Ishikawa (cell line): ENCODE measurements at regions not wholly inside any gene's neighbourhood (a gene's known extent, or its start where the extent isn't known, plus 50 kb on each side); places are given as distances from the start of the nearest gene placed in this dataset.

Source experiments
- CEBPB ChIP-seq: IDR thresholded peaks from 2 replicates; pipeline ENCODE4 v1.6.1; 2012
- CREB1 ChIP-seq: IDR thresholded peaks from 2 replicates; pipeline ENCODE4 v1.6.1; 2012; ENCODE audit warnings: low read depth
- EGR1 ChIP-seq: IDR thresholded peaks from 2 replicates; pipeline ENCODE4 v1.6.1; 2012
- EP300 ChIP-seq: IDR thresholded peaks from 2 replicates; pipeline ENCODE4 v1.6.1; 2012; ENCODE audit warnings: borderline replicate concordance
- FOXM1 ChIP-seq: IDR thresholded peaks from 2 replicates; pipeline ENCODE4 v1.6.1; 2012; ENCODE audit warnings: low read depth, borderline replicate concordance
- MAX ChIP-seq: IDR thresholded peaks from 2 replicates; pipeline ENCODE4 v1.6.1; 2012
- NFIC ChIP-seq: IDR thresholded peaks from 2 replicates; pipeline ENCODE4 v1.6.1; 2012
- RAD21 ChIP-seq: IDR thresholded peaks from 2 replicates; pipeline ENCODE4 v1.6.1; 2012; ENCODE audit warnings: low read depth
- REST ChIP-seq: IDR thresholded peaks from 2 replicates; pipeline ENCODE4 v1.6.1; 2012; ENCODE audit warnings: low read depth, mild to moderate bottlenecking
- TAF1 ChIP-seq: IDR thresholded peaks from 2 replicates; pipeline ENCODE4 v1.6.1; 2012; ENCODE audit warnings: low read depth, mild to moderate bottlenecking
- TCF12 ChIP-seq: IDR thresholded peaks from 2 replicates; pipeline ENCODE4 v1.6.1; 2012; ENCODE audit warnings: low read depth
- TEAD4 ChIP-seq: IDR thresholded peaks from 2 replicates; pipeline ENCODE4 v1.6.1; 2012
- USF1 ChIP-seq: IDR thresholded peaks from 2 replicates; pipeline ENCODE4 v1.6.1; 2012
- YY1 ChIP-seq: IDR thresholded peaks from 2 replicates; pipeline ENCODE4 v1.6.1; 2012; ENCODE audit warnings: low read depth
- ZBTB7A ChIP-seq: IDR thresholded peaks from 2 replicates; pipeline ENCODE4 v1.6.1; 2012; ENCODE audit warnings: low read depth

DNA sequence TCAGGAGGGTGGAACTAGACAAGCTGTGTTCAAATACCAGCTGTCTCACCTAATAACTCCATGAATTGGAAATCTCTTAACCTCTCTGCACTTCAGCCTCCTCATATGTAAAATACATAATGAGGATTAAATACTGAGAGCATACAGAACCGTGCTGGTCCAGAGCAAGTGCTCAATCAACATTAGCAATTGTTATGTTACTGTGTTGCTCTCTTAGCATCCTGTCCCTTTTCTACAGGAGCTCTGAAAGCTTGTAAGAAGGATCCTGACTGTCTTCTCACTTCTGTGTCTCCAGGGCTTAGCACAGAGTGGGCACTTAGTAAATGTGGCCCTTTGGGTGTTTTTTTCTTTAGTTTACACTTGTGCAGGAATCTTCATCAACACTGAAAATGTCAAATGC, 1456.1 kb upstream of the IGFBP7 start:
- no peak for TF ChIP-seq TCF12
- no peak for TF ChIP-seq EP300
- TF ChIP-seq EGR1, result no peak
- TF ChIP-seq FOXM1, result no peak
- no peak for TF ChIP-seq REST
- TF ChIP-seq TAF1, result no peak
- TF ChIP-seq NFIC, result no peak
- TF ChIP-seq ZBTB7A, result no peak
- TF ChIP-seq YY1, result no peak
- TF ChIP-seq CEBPB, result no peak
- no peak for TF ChIP-seq USF1
- TF ChIP-seq MAX, result no peak
- no peak for TF ChIP-seq CREB1
- TF ChIP-seq TEAD4, result no peak
- no peak for TF ChIP-seq RAD21

DNA sequence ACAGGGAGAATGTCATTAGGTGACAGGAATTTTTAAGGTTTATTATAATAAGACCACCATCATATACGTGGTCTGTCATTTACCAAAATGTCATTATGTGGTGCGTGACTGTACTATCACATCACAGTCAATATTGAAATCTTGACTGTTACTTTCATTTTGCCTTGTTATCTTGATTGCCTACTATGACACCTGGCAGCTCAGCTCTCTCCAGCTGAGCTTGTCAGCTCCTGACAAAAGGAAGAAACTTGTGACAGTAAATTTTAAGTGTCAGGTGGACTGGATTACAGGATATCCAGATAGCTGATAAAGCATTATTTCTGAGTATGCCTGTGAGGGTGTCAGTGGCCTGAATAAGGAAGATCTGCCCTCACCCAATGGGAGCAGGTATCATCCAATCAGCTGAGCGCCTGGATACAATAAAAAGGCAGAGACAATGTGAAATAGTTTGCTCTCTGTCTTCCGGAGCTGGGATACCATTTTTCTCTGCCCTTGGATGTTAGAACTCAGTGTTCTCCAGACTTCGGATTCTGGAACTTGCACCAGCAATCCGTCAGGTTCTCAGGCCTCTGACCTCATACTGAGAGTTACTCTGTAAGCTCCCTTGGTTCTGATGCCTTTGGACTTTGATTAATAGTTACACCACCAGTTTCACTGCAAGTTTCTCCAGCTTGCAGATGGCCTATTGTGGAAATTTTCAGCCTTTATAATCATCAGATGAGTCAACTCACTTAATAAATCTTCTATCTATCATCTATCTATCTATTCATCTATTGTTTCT, 1454.7 kb upstream of the IGFBP7 start:
- TF ChIP-seq CEBPB (no peak), CREB1 (no peak), TAF1 (no peak), USF1 (no peak), EP300 (no peak), REST (no peak), NFIC (no peak), RAD21 (no peak), TEAD4 (no peak)

GRCh38 chr4:58561170-58561569, 1451.0 kb upstream of the IGFBP7 start:
- no peak for TF ChIP-seq NFIC
- TF ChIP-seq ZBTB7A, result no peak
- no peak for TF ChIP-seq TEAD4

GRCh38 chr4:58560736-58561135, 1450.6 kb upstream of the IGFBP7 start:
- no peak for TF ChIP-seq RAD21
- TF ChIP-seq USF1, result no peak
- no peak for TF ChIP-seq NFIC
- no peak for TF ChIP-seq FOXM1
- no peak for TF ChIP-seq YY1
- no peak for TF ChIP-seq TCF12
- TF ChIP-seq EGR1, result no peak
- TF ChIP-seq CREB1, result no peak
- no peak for TF ChIP-seq TEAD4
- TF ChIP-seq EP300, result no peak
- TF ChIP-seq TAF1, result no peak
- no peak for TF ChIP-seq REST
- no peak for TF ChIP-seq CEBPB
- no peak for TF ChIP-seq ZBTB7A
- no peak for TF ChIP-seq MAX
